ENCODE measurements at regions not wholly inside any gene's neighbourhood (a gene's known extent, or its start where the extent isn't known, plus 50 kb on each side); places are given as distances from the start of the nearest gene placed in this dataset.

DNA sequence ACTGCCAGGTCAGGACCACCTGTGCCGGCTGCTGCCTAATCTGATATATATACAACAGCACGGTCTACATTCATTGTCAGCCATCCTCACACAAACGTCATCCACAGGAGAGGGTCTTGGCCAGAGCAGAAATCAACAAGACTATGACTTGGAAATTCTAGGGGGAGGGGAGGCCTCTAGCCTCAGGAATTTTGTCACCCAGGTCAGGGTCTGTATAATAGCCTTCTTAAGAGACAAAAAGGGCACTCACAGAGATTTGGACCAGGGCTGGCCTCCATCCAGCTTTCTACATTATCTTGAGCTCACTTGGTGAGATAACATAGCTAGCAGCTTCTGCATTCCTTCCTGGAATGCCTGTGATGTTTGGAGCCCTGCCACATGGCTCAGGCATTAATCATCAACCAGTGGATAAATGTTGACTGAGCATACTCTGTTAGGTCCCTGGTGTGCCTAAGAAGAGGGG, 50.4 kb upstream of the CTIF start (continued):
- TF ChIP-seq, protein P1, sequence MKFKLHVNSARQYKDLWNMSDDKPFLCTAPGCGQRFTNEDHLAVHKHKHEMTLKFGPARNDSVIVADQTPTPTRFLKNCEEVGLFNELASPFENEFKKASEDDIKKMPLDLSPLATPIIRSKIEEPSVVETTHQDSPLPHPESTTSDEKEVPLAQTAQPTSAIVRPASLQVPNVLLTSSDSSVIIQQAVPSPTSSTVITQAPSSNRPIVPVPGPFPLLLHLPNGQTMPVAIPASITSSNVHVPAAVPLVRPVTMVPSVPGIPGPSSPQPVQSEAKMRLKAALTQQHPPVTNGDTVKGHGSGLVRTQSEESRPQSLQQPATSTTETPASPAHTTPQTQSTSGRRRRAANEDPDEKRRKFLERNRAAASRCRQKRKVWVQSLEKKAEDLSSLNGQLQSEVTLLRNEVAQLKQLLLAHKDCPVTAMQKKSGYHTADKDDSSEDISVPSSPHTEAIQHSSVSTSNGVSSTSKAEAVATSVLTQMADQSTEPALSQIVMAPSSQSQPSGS (CRISPR knock-in tag; IDR thresholded peaks at IDR 0.05), result peak; percentile 80
- no peak for TF ChIP-seq ZNF337 (CRISPR knock-in tag; IDR thresholded peaks at IDR 0.05; ENCODE audit: borderline replicate concordance, low read depth)
- 0 out of 2 replicates have a peak, but pooled peaks have one; percentile 40 for TF ChIP-seq ZBTB10 (CRISPR knock-in tag; IDR thresholded peaks at IDR 0.05; ENCODE audit: borderline replicate concordance)
- no peak; the same call in 1 of the 2 replicates for TF ChIP-seq ZNF501 (CRISPR knock-in tag; IDR thresholded peaks at IDR 0.05)
- TF ChIP-seq ELK4 (CRISPR knock-in tag; IDR thresholded peaks at IDR 0.05; ENCODE audit: borderline replicate concordance), result no peak
- no peak for TF ChIP-seq RBM22 (optimal IDR thresholded peaks at IDR 0.05; ENCODE audit: low read length)
- TF ChIP-seq ZSCAN9 (CRISPR knock-in tag; IDR thresholded peaks at IDR 0.05; ENCODE audit: borderline replicate concordance), result peak; percentile 89; the same call in 1 of the 2 replicates
- no peak for TF ChIP-seq ZNF83 (CRISPR knock-in tag; IDR thresholded peaks at IDR 0.05; ENCODE audit: borderline replicate concordance)
- no peak for TF ChIP-seq ZSCAN20 (CRISPR knock-in tag; IDR thresholded peaks at IDR 0.05; ENCODE audit: borderline replicate concordance)
- 0 out of 2 replicates have a peak, but pooled peaks have one; percentile 29 for TF ChIP-seq MNT (IDR thresholded peaks at IDR 0.05)
- TF ChIP-seq, protein P2, sequence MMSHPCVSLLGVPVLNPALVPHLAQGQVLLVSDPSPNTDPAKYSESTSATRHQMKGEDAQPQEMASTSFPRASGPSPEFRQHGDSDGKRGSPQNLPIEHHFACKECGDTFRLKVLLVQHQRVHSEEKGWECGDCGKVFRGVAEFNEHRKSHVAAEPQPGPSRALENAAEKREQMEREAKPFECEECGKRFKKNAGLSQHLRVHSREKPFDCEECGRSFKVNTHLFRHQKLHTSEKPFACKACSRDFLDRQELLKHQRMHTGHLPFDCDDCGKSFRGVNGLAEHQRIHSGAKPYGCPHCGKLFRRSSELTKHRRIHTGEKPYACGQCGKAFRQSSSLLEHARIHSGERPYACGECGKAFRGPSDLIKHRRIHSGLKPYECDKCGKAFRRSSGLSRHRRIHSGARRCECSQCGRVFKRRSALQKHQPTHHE (CRISPR knock-in tag; IDR thresholded peaks at IDR 0.05; ENCODE audit: borderline replicate concordance), result no peak
- no peak for TF ChIP-seq CBX5 (CRISPR knock-in tag; IDR thresholded peaks at IDR 0.05; ENCODE audit: borderline replicate concordance)
- peak; percentile 49; the same call in 1 of the 2 replicates for TF ChIP-seq MEF2D (CRISPR knock-in tag; IDR thresholded peaks at IDR 0.05)
- no peak for TF ChIP-seq SATB2 (CRISPR knock-in tag; IDR thresholded peaks at IDR 0.05)
- TF ChIP-seq YEATS4 (CRISPR knock-in tag; IDR thresholded peaks at IDR 0.05; ENCODE audit: borderline replicate concordance), result peak; percentile 60; the same call in 1 of the 2 replicates
- no peak for TF ChIP-seq HMGXB3 (CRISPR knock-in tag; IDR thresholded peaks at IDR 0.05; ENCODE audit: borderline replicate concordance)

Measured in HepG2 (cell line).